ENCODE measurements at regions not wholly inside any gene's neighbourhood (a gene's known extent, or its start where the extent isn't known, plus 50 kb on each side); places are given as distances from the start of the nearest gene placed in this dataset.

DNA sequence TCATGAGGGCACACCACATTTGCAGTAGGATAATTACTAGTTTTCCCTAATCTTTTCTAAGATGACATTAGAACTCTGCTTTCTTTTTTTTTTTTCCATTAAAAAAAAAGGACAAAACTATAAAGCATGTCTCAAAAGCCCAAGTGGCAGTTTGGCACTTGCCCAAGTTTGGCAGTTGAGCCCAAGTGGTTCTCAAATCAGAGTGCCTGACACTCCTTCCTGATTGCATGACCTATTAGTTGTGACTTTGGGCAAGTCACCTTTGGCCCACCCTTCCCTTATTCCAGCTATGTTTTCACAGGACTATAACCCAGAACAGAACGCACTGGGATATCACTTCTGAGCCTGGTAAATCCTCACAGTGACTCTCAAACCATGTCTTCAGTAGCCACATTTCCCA lies 273.0 kb downstream of the CCDC85A start:
- H2BK20ac ChIP-seq (ENCODE audit: low read length) = no peak overlapping the region
- H3K4ac ChIP-seq (replicated peaks; ENCODE audit: insufficient read length, low read depth, low read length) = no peak overlapping the region
- no peak overlapping the region for H3K14ac ChIP-seq (ENCODE audit: insufficient read length)
- H2BK15ac ChIP-seq (ENCODE audit: low read length) = no peak overlapping the region
- no peaks in the 10 kb centered on the region for H3K4me1 ChIP-seq (replicated peaks in 1 of 4; ENCODE audit: control insufficient read depth in 3 of 4, insufficient read depth in 4 of 4, low read length in 3 of 4)
- no peak overlapping the region for H3K23ac ChIP-seq (ENCODE audit: insufficient read length)
- no peaks in the 10 kb centered on the region for H3K79me1 ChIP-seq (ENCODE audit: low read depth, low read length)
- H4K5ac ChIP-seq (ENCODE audit: insufficient read length, low read depth, low read length) = no peak overlapping the region
- DNase-seq (ENCODE audit: low read depth in 1 of 2, low spot score in 2 of 2) (no peak), FAIRE-seq (no peak)
- H2AK5ac ChIP-seq (ENCODE audit: low read depth, low read length) = no peak overlapping the region
- no peaks in the 10 kb centered on the region for H3K27me3 ChIP-seq (replicated peaks in 1 of 4; ENCODE audit: control insufficient read depth in 3 of 4, extremely low read depth in 1 of 4, insufficient read depth in 3 of 4, low read length in 3 of 4)
- H2BK5ac ChIP-seq (ENCODE audit: low read depth, low read length) = no peak overlapping the region
- no peak overlapping the region for H2BK12ac ChIP-seq (ENCODE audit: low read depth, low read length)
- no peak overlapping the region for H3K9ac ChIP-seq (replicated peaks in 1 of 4; ENCODE audit: extremely low read depth in 1 of 4, low read depth in 3 of 4, low read length in 3 of 4)
- 92% methylated on average over 1 of the region's 1 CpG; no CpG with 5 or more reads in 1 of the 2 experiments for WGBS, 2 experiments (ENCODE audit: extremely low coverage in 1 of 2, insufficient coverage in 1 of 2, insufficient read length in 1 of 2, insufficient replicate concordance in 2 of 2, low coverage in 1 of 2, low lambda C conversion rate in 2 of 2, missing lambda C conversion rate in 1 of 2)
- H2BK120ac ChIP-seq (replicated peaks; ENCODE audit: low read depth, low read length) = no peak overlapping the region
- no peak overlapping the region for H3K4me3 ChIP-seq (ENCODE audit: extremely low read depth in 1 of 4, insufficient read depth in 2 of 4, low read depth in 3 of 4, low read length in 4 of 4)
- H3K4me2 ChIP-seq (ENCODE audit: insufficient read depth in 1 of 2, low read depth in 2 of 2, low read length in 2 of 2) = no peak overlapping the region
- H3K9me3 ChIP-seq (ENCODE audit: insufficient read depth in 2 of 2, low read depth in 1 of 2, low read length in 1 of 2) = no peaks in the 10 kb centered on the region; a peak in 1 of 4 replicates
- H4K91ac ChIP-seq (replicated peaks; ENCODE audit: insufficient read length, low read length) = no peak overlapping the region
- ChIA-PET CTCF (ENCODE audit: partially characterized antibody) (interaction anchor here (1.7 kb wide), 1 partner anchor 8 kb away, joined by 4 read pairs; no protein-coding TSS in a partner anchor), POLR2A (ENCODE audit: partially characterized antibody) (no interaction called here)
- no peaks in the 10 kb centered on the region for H3K36me3 ChIP-seq (ENCODE audit: control insufficient read depth in 2 of 4, insufficient read depth in 4 of 4, low read length in 3 of 4)
- H3K18ac ChIP-seq (ENCODE audit: extremely low read depth, low read length) = no peak overlapping the region
- no peak overlapping the region for H3K56ac ChIP-seq (replicated peaks; ENCODE audit: insufficient read length, low read depth, low read length)
- no peak overlapping the region for H4K8ac ChIP-seq (ENCODE audit: extremely low read depth, insufficient read depth, low read length)
- no peaks in the 10 kb centered on the region for H3K23me2 ChIP-seq (ENCODE audit: low read depth, low read length)
- no peaks in the 10 kb centered on the region for H4K20me1 ChIP-seq (replicated peaks in 1 of 2; ENCODE audit: control insufficient read depth in 1 of 2, insufficient read depth in 2 of 2, low read length in 2 of 2)
- no peak overlapping the region for H3K27ac ChIP-seq (ENCODE audit: low read depth, low read length)
- no peak overlapping the region; the same call in 1 of the 2 replicates for H2AFZ ChIP-seq (ENCODE audit: low read length)
- H3K79me2 ChIP-seq (ENCODE audit: control insufficient read depth in 1 of 2, insufficient read depth in 2 of 2, low read length in 2 of 2) = no peaks in the 10 kb centered on the region
- TF ChIP-seq, protein P1, sequence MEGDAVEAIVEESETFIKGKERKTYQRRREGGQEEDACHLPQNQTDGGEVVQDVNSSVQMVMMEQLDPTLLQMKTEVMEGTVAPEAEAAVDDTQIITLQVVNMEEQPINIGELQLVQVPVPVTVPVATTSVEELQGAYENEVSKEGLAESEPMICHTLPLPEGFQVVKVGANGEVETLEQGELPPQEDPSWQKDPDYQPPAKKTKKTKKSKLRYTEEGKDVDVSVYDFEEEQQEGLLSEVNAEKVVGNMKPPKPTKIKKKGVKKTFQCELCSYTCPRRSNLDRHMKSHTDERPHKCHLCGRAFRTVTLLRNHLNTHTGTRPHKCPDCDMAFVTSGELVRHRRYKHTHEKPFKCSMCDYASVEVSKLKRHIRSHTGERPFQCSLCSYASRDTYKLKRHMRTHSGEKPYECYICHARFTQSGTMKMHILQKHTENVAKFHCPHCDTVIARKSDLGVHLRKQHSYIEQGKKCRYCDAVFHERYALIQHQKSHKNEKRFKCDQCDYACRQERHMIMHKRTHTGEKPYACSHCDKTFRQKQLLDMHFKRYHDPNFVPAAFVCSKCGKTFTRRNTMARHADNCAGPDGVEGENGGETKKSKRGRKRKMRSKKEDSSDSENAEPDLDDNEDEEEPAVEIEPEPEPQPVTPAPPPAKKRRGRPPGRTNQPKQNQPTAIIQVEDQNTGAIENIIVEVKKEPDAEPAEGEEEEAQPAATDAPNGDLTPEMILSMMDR (IDR thresholded peaks at IDR 0.05; ENCODE audit: control extremely low read depth in 1 of 3, insufficient read depth in 1 of 3, low read depth in 1 of 3, low read length in 3 of 3) = no peak
- TF ChIP-seq SP4 (IDR thresholded peaks at IDR 0.05; ENCODE audit: low read length) (no peak), SP1 (IDR thresholded peaks at IDR 0.05; ENCODE audit: low read depth, low read length) (no peak), TAF7 (optimal IDR thresholded peaks at IDR 0.05; ENCODE audit: borderline replicate concordance, low read depth, low read length) (no peak), ASH2L (IDR thresholded peaks at IDR 0.05; ENCODE audit: low read length) (no peak)

Data from H1 (cell line).